Stomach (tissue), 4 donors: ENCODE measurements at regions not wholly inside any gene's neighbourhood (a gene's known extent, or its start where the extent isn't known, plus 50 kb on each side); places are given as distances from the start of the nearest gene placed in this dataset.

Source experiments
- CTCF ChIP-seq, 7 experiments: fragments of 450-650 bp in 4 of 7; fragments of 200-600 bp in 3 of 7; sonication (generic) in 3 of 7; IDR thresholded peaks; one replicate each; pipeline ENCODE4 v1.5.1; 2016 to 2019; ENCODE audit warnings: antibody characterized with exemption in 7 of 7, control low read depth in 2 of 7, mild to moderate bottlenecking in 1 of 7
- POLR2A ChIP-seq, 4 donors: fragments of 450-650 bp; IDR thresholded peaks; one replicate each; pipeline ENCODE4 v1.6.1; 2016; ENCODE audit warnings: antibody characterized with exemption in 4 of 4, control low read depth in 2 of 4, mild to moderate bottlenecking in 1 of 4, moderate library complexity in 1 of 4

GRCh38 chr11:110972640-110973039 lies 260.4 kb upstream of the ARHGAP20 start:
- TF ChIP-seq CTCF (IDR thresholded peaks at IDR 0.05) (no peak), POLR2A (IDR thresholded peaks at IDR 0.05) (no peak)
